Fibroblast of lung (primary cell): ENCODE measurements at regions not wholly inside any gene's neighbourhood (a gene's known extent, or its start where the extent isn't known, plus 50 kb on each side); places are given as distances from the start of the nearest gene placed in this dataset.

Source experiments
- DNase-seq, 2 donors: peaks; one replicate each; pipeline versions ENCODE4 v3.0.0 to v3.0.0-alpha.2; 2010; ENCODE audit warnings: low read depth in 2 of 2
- H2AFZ ChIP-seq: 2 replicates; pipeline ENCODE4 v1.5.1; 2012; ENCODE audit warnings: low read length, control low read depth, inconsistent platforms
- H3K27ac ChIP-seq: 2 replicates; pipeline ENCODE4 v1.5.1; 2011; ENCODE audit warnings: low read length, control low read depth; ENCODE audit not compliant: insufficient read depth
- H3K27me3 ChIP-seq: 2 replicates; pipeline ENCODE4 v1.5.1; 2011; ENCODE audit warnings: mild to moderate bottlenecking, low read length; ENCODE audit not compliant: control insufficient read depth, insufficient read depth
- H3K36me3 ChIP-seq: 2 replicates; pipeline ENCODE4 v1.5.1; 2011; ENCODE audit warnings: low read length; ENCODE audit not compliant: control insufficient read depth, insufficient read depth
- H3K4me1 ChIP-seq: 2 replicates; pipeline ENCODE4 v1.5.1; 2011; ENCODE audit warnings: low read length; ENCODE audit not compliant: control insufficient read depth, insufficient read depth; ENCODE audit errors: extremely low read depth
- H3K4me2 ChIP-seq: 2 replicates; pipeline ENCODE4 v1.5.1; 2011; ENCODE audit warnings: low read length, control low read depth; ENCODE audit not compliant: insufficient read depth; ENCODE audit errors: extremely low read depth
- H3K4me3 ChIP-seq, 4 experiments: fragments of 200-600 bp in 1 of 4; sonication (generic) in 1 of 4; replicated peaks in 1 of 4; 2 replicates each; pipeline ENCODE4 v1.5.1; 2011 to 2016; ENCODE audit warnings: low read length in 4 of 4, low read depth in 3 of 4, mild to moderate bottlenecking in 3 of 4, control low read depth in 2 of 4, inconsistent platforms in 1 of 4, mixed read lengths in 1 of 4; ENCODE audit not compliant: insufficient read depth in 1 of 4; ENCODE audit errors: control extremely low read depth in 1 of 4
- H3K79me2 ChIP-seq: 2 replicates; pipeline ENCODE4 v1.5.1; 2012; ENCODE audit warnings: mild to moderate bottlenecking, low read length, inconsistent platforms; ENCODE audit not compliant: control insufficient read depth, insufficient read depth
- H3K9ac ChIP-seq: 2 replicates; pipeline ENCODE4 v1.5.1; 2011; ENCODE audit warnings: mild to moderate bottlenecking, low read length, control low read depth; ENCODE audit not compliant: insufficient read depth
- H3K9me3 ChIP-seq: 2 replicates; pipeline ENCODE4 v1.5.1; 2012; ENCODE audit warnings: low read depth, low read length; ENCODE audit not compliant: control insufficient read depth, insufficient read depth
- H4K20me1 ChIP-seq: 2 replicates; pipeline ENCODE4 v1.5.1; 2011; ENCODE audit warnings: low read length; ENCODE audit not compliant: control insufficient read depth, insufficient read depth; ENCODE audit errors: extremely low read depth
- CTCF ChIP-seq, 2 donors: IDR thresholded peaks in 1 of 2; conservative IDR thresholded peaks in 1 of 2; 1 replicate in 1 of 2; 2 replicates in 1 of 2; pipeline ENCODE4 v1.5.1; 2011 to 2012; ENCODE audit warnings: low read length in 2 of 2, control low read depth in 1 of 2, inconsistent platforms in 1 of 2, low read depth in 1 of 2, mild to moderate bottlenecking in 1 of 2
- EZH2 ChIP-seq: IDR thresholded peaks from 2 replicates; pipeline ENCODE4 v1.5.1; 2012; ENCODE audit warnings: low read length, control low read depth, mild to moderate bottlenecking; ENCODE audit errors: missing control alignments

GRCh38 chr20:57053793-57054552, 212.5 kb downstream of the BMP7 start:
- Histone ChIP-seq H3K9me3 (no peaks in the 10 kb centered on the region), H3K36me3 (no peaks in the 10 kb centered on the region), H3K9ac (no peak overlapping the region), H3K4me2 (no peak overlapping the region), H3K79me2 (no peaks in the 10 kb centered on the region), H2AFZ (no peak overlapping the region), H3K27me3 (no peaks in the 10 kb centered on the region), H4K20me1 (no peaks in the 10 kb centered on the region), H3K4me1 (no peaks in the 10 kb centered on the region), H3K27ac (no peak overlapping the region), H3K4me3 (no peak overlapping the region)
- no peak for DNase-seq
- TF ChIP-seq CTCF (conservative IDR thresholded peaks at IDR 0.05 in 1 of 2, IDR thresholded peaks at IDR 0.05 in 1 of 2; ENCODE audit: low read depth in 1 of 2, low read length in 2 of 2) = no peak
- TF ChIP-seq EZH2 = no peak

GRCh38 chr20:57055345-57055744, 211.1 kb downstream of the BMP7 start:
- Histone ChIP-seq H3K9ac (no peak overlapping the region), H2AFZ (no peak overlapping the region)
- no peak for DNase-seq

GRCh38 chr20:57056651-57057050, 209.8 kb downstream of the BMP7 start:
- H3K4me1 ChIP-seq = no peaks in the 10 kb centered on the region

More at GRCh38 chr20:57055345-57055744, 211.1 kb downstream of the BMP7 start:
- H3K27ac ChIP-seq = no peak overlapping the region
- no peak for TF ChIP-seq EZH2
- H3K4me2 ChIP-seq = no peak overlapping the region
- no peaks in the 10 kb centered on the region for H3K9me3 ChIP-seq
- H3K36me3 ChIP-seq = no peaks in the 10 kb centered on the region
- H3K79me2 ChIP-seq = no peaks in the 10 kb centered on the region
- H3K4me1 ChIP-seq = no peaks in the 10 kb centered on the region
- H3K4me3 ChIP-seq = no peak overlapping the region
- no peaks in the 10 kb centered on the region for H4K20me1 ChIP-seq
- no peaks in the 10 kb centered on the region for H3K27me3 ChIP-seq

More at GRCh38 chr20:57056651-57057050, 209.8 kb downstream of the BMP7 start:
- no peaks in the 10 kb centered on the region for H3K79me2 ChIP-seq
- H4K20me1 ChIP-seq = no peaks in the 10 kb centered on the region
- DNase-seq = peak in 1 of 2 donors; percentile 29
- H3K36me3 ChIP-seq = no peaks in the 10 kb centered on the region
- TF ChIP-seq EZH2 = no peak
- no peak for TF ChIP-seq CTCF (conservative IDR thresholded peaks at IDR 0.05 in 1 of 2, IDR thresholded peaks at IDR 0.05 in 1 of 2; ENCODE audit: low read depth in 1 of 2, low read length in 2 of 2)
- no peaks in the 10 kb centered on the region for H3K9me3 ChIP-seq
- H3K4me3 ChIP-seq = no peak overlapping the region
- no peak overlapping the region for H3K4me2 ChIP-seq
- no peak overlapping the region for H3K27ac ChIP-seq
- H2AFZ ChIP-seq = no peak overlapping the region
- H3K27me3 ChIP-seq = no peaks in the 10 kb centered on the region
- no peak overlapping the region for H3K9ac ChIP-seq
